ENCODE measurements at regions not wholly inside any gene's neighbourhood (a gene's known extent, or its start where the extent isn't known, plus 50 kb on each side); places are given as distances from the start of the nearest gene placed in this dataset.
"Not testable (repeated sequence)": the region's sequence is repeated elsewhere in the genome, so short reads cannot be mapped to it uniquely, and the experiment has no call there.

GRCh38 chr4:160370046-160370445 lies 1267.2 kb downstream of the RAPGEF2 start:
- DNase-seq, result no peak

DNA sequence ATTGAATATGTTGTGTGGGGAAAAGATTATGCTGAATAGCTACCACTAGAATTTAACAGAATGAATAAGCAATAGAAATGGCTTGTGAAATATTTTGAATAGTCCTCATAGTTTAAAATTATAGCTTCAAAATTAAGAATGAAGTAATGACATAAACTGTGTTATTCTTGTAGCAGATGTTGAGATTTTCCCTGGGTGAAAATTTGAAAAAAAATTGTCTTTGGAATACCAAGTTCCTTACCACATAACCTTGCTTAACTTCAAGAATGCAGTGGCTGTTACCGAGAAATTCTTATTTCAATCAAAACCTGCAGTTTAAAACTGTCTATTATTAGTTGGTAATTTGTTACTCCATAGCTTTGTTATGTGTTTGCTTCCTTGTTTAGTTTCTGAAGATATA lies 1268.6 kb downstream of the RAPGEF2 start:
- DNase-seq, result no peak

- DNase-seq, result no peak
These were observed 1269.5 kb downstream of the RAPGEF2 start for GRCh38 chr4:160372390-160372789.

- no peak for DNase-seq
These were observed 1271.0 kb downstream of the RAPGEF2 start for GRCh38 chr4:160373911-160374310.

DNA sequence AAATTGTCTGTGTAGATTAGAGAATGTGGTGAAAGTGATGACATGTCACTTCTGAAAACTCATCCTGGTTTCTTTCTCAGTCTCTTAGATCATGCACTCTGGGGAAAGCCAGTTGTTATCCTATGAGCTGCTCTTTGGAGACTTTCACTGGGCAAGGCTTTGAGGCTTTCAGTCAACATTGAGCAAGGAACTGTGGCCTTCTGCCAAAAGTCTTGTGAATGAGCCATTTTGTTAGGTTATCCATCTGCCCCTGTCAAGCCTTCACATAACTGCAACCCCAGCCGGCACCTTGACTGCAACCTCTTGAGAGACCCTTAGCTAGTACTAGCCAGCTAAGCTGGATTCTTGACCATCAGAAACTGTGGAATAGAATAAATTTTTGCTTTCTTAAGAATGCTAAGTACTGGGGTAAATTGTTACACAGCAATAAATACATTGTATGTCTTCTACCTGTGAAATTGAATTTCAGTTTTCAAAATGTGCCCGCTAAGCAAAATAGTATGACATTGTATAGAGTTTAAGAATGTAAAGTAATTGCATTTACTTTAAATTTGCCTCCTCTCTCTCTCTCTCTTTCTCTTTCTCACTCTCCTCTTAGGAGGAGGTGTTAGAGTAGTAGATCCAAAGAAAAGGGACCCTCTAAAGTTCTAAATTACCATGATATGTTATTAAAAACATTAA lies 1273.0 kb downstream of the RAPGEF2 start:
- no peak for DNase-seq

DNA sequence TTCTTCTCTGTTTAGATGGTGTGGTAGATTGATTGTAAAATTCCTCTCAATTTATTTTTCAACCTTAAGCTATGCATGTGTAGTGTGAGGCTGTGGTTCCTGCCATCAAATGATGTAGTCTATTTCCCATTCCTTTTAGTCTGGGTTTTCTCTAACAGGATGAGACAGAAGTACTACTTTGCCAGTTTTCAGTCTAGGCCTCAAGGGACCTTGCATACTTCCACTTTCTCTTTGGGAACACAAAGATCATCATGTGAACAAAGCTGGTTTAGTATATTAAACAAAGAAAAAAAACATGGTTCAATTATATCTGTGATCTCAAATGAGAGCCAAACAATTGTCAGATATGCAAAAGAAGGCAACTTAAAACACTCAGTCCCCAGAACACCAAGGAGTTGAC lies 1284.0 kb downstream of the RAPGEF2 start:
- DNase-seq, result no peak

DNA sequence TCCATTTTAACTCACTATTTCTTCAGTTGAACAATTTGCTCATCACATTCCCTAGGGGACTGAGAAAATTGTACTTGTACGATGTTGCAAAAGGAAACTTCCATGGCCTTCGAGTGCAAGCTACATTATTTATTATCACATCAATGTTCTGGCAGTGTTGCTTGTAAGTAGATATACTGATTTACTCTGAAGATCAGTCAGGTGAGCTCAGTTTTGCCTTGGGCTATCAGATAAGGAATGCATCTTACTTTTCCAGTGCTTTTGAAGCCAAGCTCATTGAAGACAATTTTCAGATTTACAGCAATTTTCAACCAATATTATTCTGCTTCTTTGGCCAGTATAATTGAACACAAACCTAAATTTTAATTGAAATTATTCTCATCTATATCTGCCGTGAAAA lies 1296.9 kb downstream of the RAPGEF2 start:
- DNase-seq, result no peak

- no peak for DNase-seq
These were observed 1300.2 kb downstream of the RAPGEF2 start for GRCh38 chr4:160403081-160403480.

- DNase-seq, result no peak
These were observed 1303.5 kb downstream of the RAPGEF2 start for GRCh38 chr4:160406263-160406825.

DNA sequence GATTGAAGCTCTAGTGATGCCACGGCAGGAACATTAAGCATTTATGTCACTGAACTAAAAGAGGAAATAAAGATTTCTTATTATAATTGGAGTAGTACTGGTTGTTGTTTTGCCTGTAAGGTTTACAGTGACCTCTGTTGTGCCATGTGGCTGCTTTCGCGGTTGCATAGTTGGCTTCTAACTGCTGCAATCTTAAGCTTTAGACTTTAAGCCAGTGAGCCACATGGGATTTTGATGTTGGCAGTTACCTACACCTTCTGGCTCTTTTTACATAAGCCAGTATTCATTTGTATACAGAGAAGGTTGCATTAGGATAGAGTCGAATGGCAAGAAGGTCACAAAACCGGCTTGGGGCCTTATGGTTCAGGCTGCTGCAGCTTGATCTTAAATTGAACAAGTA lies 1311.6 kb downstream of the RAPGEF2 start:
- no peak for DNase-seq

- no peak for DNase-seq
These were observed 1321.1 kb downstream of the RAPGEF2 start for GRCh38 chr4:160423879-160424451.

DNA sequence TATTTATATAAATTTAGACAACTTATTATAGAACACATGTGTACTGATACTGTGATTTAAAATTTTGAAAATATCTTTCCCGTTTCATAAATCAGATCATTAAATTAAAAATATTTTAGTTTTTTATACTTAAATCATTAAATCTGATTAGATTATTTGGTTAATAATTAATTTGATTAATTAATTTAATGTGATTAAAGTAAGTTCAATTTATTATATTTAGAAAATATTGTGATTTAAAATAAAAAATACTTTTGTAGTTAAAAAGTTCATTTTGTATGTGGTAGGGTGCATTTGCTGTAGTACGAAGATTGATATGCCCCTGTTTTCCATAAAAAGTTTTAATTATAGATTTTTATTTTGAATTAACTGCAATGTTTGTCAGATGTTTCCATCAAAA lies 1323.4 kb downstream of the RAPGEF2 start:
- no peak for DNase-seq

DNA sequence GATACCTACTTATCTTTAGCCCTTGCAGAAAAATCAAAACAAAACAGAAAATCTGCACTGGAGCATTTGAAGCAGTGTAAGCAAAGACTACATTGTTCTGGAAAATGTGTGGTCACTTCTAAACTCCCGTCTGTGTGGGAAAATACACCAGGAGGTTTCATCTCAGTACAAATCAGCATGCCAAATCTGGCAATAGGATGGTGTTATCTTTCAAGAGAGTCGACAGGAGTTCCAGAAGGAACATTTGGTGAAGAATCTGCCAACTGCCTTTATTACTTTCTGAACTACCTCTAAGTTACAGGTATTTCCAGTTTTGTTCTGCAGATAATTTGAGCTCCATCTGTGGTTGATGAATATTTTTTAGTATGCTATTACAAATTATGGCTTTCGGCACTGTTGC lies 1348.0 kb downstream of the RAPGEF2 start:
- DNase-seq, result no peak

- DNase-seq, result not testable (repeated sequence)
These were observed 1379.1 kb downstream of the RAPGEF2 start for GRCh38 chr4:160481696-160482690.

GRCh38 chr4:160485071-160485687 lies 1382.3 kb downstream of the RAPGEF2 start:
- no peak for DNase-seq

DNA sequence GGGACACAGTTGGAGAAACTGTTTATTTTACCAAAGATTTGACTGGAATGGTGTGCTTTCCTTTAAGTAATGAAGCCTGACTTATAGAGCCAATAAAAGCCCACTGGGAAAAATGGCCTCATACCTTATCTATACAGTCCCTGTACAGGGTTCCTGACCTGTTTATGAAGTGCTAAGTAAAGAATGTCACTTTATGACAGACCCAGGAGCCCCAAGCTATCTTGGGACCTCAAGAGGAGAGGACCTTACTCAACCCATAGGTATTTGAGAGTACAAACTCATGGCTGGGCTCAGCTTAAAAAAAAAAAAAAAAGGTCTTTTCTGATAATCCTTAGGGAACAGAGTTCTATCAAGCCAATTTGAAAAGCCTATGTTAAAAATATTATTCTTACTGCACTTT lies 1389.3 kb downstream of the RAPGEF2 start:
- DNase-seq, result no peak

DNA sequence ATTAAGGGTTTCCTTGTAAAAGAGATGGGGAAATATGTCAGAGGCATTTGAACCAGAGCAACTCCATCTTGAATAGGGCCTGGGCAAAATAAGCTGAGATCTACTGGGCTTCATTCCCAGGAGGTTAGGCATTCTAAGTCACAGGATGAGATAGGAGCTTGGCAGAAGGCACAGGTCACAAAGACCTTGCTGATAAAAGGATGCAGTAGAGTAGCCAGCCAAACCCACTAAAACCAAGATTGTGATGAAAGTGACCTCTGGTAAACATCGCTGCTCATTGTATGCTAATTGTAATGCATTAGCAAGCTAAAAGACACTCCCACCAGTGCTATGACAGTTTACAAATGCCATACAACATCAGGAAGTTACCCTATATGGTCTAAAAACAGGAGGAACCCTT lies 1390.3 kb downstream of the RAPGEF2 start:
- no peak for DNase-seq

GRCh38 chr4:160495356-160495755 lies 1392.5 kb downstream of the RAPGEF2 start:
- no peak for DNase-seq

- no peak for DNase-seq
These were observed 1395.3 kb downstream of the RAPGEF2 start for GRCh38 chr4:160498211-160498610.

DNA sequence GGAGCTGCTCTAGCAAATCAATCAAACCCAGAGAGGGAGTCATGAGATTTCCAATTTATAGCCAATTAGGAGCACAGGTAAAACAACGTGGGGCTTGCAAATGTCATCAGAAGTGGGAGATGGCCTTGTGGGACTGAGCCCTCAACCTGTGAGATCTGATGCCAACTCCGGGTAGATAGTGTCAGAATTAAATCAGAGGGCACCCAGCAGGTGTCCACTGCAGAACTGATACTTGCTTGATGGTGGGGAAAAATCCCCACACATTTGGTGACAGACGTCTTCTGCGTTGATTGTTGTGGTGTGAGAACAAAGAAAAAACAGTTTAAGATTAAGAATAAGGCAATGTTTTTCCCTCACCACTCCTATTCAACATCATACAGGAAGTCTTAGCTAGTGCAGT lies 1402.8 kb downstream of the RAPGEF2 start:
- no peak for DNase-seq

GRCh38 chr4:160510928-160511327 lies 1408.0 kb downstream of the RAPGEF2 start:
- DNase-seq, result no peak

GRCh38 chr4:160514126-160514525 lies 1411.2 kb downstream of the RAPGEF2 start:
- no peak for DNase-seq

DNA sequence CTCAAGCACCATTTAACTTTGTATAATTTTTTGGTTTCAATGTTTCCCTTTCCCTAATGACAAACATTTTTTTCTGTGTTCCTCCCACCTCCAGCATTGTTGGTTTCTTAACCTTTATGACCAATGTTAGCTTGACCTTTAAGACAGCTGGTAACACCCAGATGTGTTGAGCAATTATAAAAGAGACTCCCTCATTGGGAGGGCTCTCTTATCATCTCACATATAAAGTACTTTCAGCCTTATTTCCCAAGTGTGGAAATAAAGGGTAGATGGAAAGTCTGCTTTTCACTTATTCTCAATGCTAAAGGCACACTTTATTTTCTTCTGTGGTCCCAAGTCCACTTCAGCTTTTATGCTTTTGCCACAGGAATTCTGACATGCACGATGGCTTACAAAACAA lies 1420.4 kb downstream of the RAPGEF2 start:
- DNase-seq, result no peak
